PC-3 (cell line): ENCODE measurements at regions not wholly inside any gene's neighbourhood (a gene's known extent, or its start where the extent isn't known, plus 50 kb on each side); places are given as distances from the start of the nearest gene placed in this dataset.

Source experiments
- ATAC-seq: fragments of 200-7000 bp; cut with Tn5 transposase; 2 replicates; pipeline ENCODE4 v1.9.1; 2020; ENCODE audit warnings: mild to moderate bottlenecking, moderate library complexity
- BruUV-seq: library from RNA; stranded (reverse); fragments of 400-500 nt; replicated peaks from 2 replicates; lab custom pipeline; 2021; lab: Mats Ljungman, UMichigan
- CTCF ChIA-PET: fragments of 300-600 bp; sonication (Branson Sonifier 250); formaldehyde crosslinking; loops from one replicate; lab custom pipeline; 2022; ENCODE audit warnings: antibody characterized with exemption; lab: Charles Lee
- POLR2A ChIA-PET: fragments of 300-600 bp; sonication (Branson Sonifier 250); formaldehyde crosslinking; loops from one replicate; lab custom pipeline; 2022; ENCODE audit warnings: antibody characterized with exemption; ENCODE audit not compliant: unreplicated experiment; lab: Charles Lee
- DNase-seq: peaks from one replicate; pipeline ENCODE4 v3.0.0-alpha.2; 2015
- H2AFZ ChIP-seq: fragments of 300-600 bp; sonication (generic); 2 replicates; pipeline ENCODE4 v1.6.0; 2016; ENCODE audit warnings: antibody characterized with exemption, low read length
- H3F3A ChIP-seq: fragments of 300-600 bp; sonication (generic); one replicate; pipeline ENCODE4 v1.6.0; 2017; ENCODE audit warnings: antibody characterized with exemption, low read length, control low read depth, mild to moderate bottlenecking; ENCODE audit not compliant: unreplicated experiment
- H3K27ac ChIP-seq: fragments of 300-600 bp; sonication (generic); 2 replicates; pipeline ENCODE4 v1.5.1; 2016; ENCODE audit warnings: mild to moderate bottlenecking, low read length
- H3K27me3 ChIP-seq: fragments of 300-600 bp; sonication (generic); 2 replicates; pipeline ENCODE4 v1.6.1; 2016; ENCODE audit warnings: low read length, mixed read lengths
- H3K36me3 ChIP-seq: fragments of 300-600 bp; sonication (generic); 2 replicates; pipeline ENCODE4 v1.6.1; 2016; ENCODE audit warnings: low read depth, mixed run types, low read length, mixed read lengths
- H3K4me1 ChIP-seq: fragments of 300-600 bp; sonication (generic); 2 replicates; pipeline ENCODE4 v1.5.1; 2016; ENCODE audit warnings: low read length; ENCODE audit not compliant: insufficient read depth
- H3K4me2 ChIP-seq: fragments of 300-600 bp; sonication (generic); 2 replicates; pipeline ENCODE4 v1.6.0; 2016; ENCODE audit warnings: low read length
- H3K4me3 ChIP-seq: fragments of 300-600 bp; sonication (generic); 2 replicates; pipeline ENCODE4 v1.5.1; 2016; ENCODE audit warnings: mild to moderate bottlenecking, low read length, mixed read lengths
- H3K79me2 ChIP-seq: fragments of 300-600 bp; sonication (generic); 2 replicates; pipeline ENCODE4 v1.6.1; 2017; ENCODE audit warnings: low read length, mixed read lengths
- H3K9ac ChIP-seq: fragments of 300-600 bp; sonication (generic); 2 replicates; pipeline ENCODE4 v1.6.0; 2016; ENCODE audit warnings: mild to moderate bottlenecking, low read length
- H3K9me2 ChIP-seq: fragments of 300-600 bp; sonication (generic); replicated peaks from 2 replicates; pipeline ENCODE4 v1.6.1; 2016; ENCODE audit warnings: mixed run types, low read length, mixed read lengths
- H3K9me3 ChIP-seq: fragments of 300-600 bp; sonication (generic); 2 replicates; pipeline ENCODE4 v1.6.1; 2016; ENCODE audit warnings: low read length, mixed read lengths
- H4K20me1 ChIP-seq: fragments of 300-600 bp; sonication (generic); 2 replicates; pipeline ENCODE4 v1.6.1; 2016; ENCODE audit warnings: low read length, mixed read lengths
- CTCF ChIP-seq: fragments of 300-600 bp; sonication (generic); conservative IDR thresholded peaks from 2 replicates; pipeline ENCODE4 v1.5.1; 2017; ENCODE audit warnings: antibody characterized with exemption, low read depth, mild to moderate bottlenecking, low read length
- EZH2 ChIP-seq: fragments of 300-600 bp; sonication (generic); IDR thresholded peaks from one replicate; pipeline ENCODE4 v1.6.1; 2017; ENCODE audit warnings: antibody characterized with exemption, mild to moderate bottlenecking, low read length; ENCODE audit not compliant: unreplicated experiment
- EZH2phosphoT487 ChIP-seq: fragments of 300-600 bp; sonication (generic); IDR thresholded peaks from 2 replicates; pipeline ENCODE4 v1.6.1; 2018; ENCODE audit warnings: mild to moderate bottlenecking, antibody characterized with exemption, low read length, borderline replicate concordance
- intact Hi-C: fragments of 100-400 bp; cut with micrococcal nuclease; formaldehyde crosslinking; loops from 2 replicates; pipeline ENCODE4 v1.9.0; 2023

GRCh38 chr16:26658486-26658885 lies 408.2 kb upstream of the C16orf82 start:
- H3K27me3 ChIP-seq, result no peaks in the 10 kb centered on the region
- no peak overlapping the region for H3K9ac ChIP-seq
- no TSS peak for BruUV-seq
- no peaks in the 10 kb centered on the region for H4K20me1 ChIP-seq
- no peak overlapping the region for H3K4me2 ChIP-seq
- POLR2A ChIA-PET, result no interaction called here
- DNase-seq (no peak), ATAC-seq (no peak)
- no peaks in the 10 kb centered on the region for H3K36me3 ChIP-seq
- no peaks in the 10 kb centered on the region for H3K9me2 ChIP-seq
- CTCF ChIA-PET, result no interaction called here
- no peak overlapping the region for H2AFZ ChIP-seq
- no peak overlapping the region for H3K4me3 ChIP-seq
- no peak overlapping the region for H3K27ac ChIP-seq
- H3K9me3 ChIP-seq, result no peaks in the 10 kb centered on the region
- intact Hi-C loops, result no loop called here
- no peak for TF ChIP-seq EZH2phosphoT487
- no peak for TF ChIP-seq CTCF
- no peak for TF ChIP-seq EZH2
- H3K4me1 ChIP-seq, result no peaks in the 10 kb centered on the region
- H3F3A ChIP-seq, result no peaks in the 10 kb centered on the region
- H3K79me2 ChIP-seq, result no peaks in the 10 kb centered on the region

- H3K36me3 ChIP-seq, result no peaks in the 10 kb centered on the region
- no peaks in the 10 kb centered on the region for H3K9me3 ChIP-seq
- no peaks in the 10 kb centered on the region for H4K20me1 ChIP-seq
- H2AFZ ChIP-seq, result no peak overlapping the region
- no peak for DNase-seq
- no TSS peak for BruUV-seq
- ATAC-seq, result no peak
- POLR2A ChIA-PET, result no interaction called here
- no peak overlapping the region for H3K4me3 ChIP-seq
- intact Hi-C loops, result no loop called here
- no peaks in the 10 kb centered on the region for H3K79me2 ChIP-seq
- H3K9ac ChIP-seq, result no peak overlapping the region
- TF ChIP-seq CTCF (no peak), EZH2phosphoT487 (no peak), EZH2 (no peak)
- no peaks in the 10 kb centered on the region for H3K9me2 ChIP-seq
- no peaks in the 10 kb centered on the region for H3F3A ChIP-seq
- no peaks in the 10 kb centered on the region for H3K27me3 ChIP-seq
- no peak overlapping the region for H3K27ac ChIP-seq
- H3K4me2 ChIP-seq, result no peak overlapping the region
- CTCF ChIA-PET, result no interaction called here
- no peaks in the 10 kb centered on the region for H3K4me1 ChIP-seq
Measured at GRCh38 chr16:26658915-26659314, 407.8 kb upstream of the C16orf82 start.

- ChIA-PET CTCF (no interaction called here), POLR2A (no interaction called here)
- no TSS peak for BruUV-seq
- no peaks in the 10 kb centered on the region for H3K36me3 ChIP-seq
- DNase-seq, result no peak
- no peak overlapping the region for H3K4me3 ChIP-seq
- no peaks in the 10 kb centered on the region for H3K4me1 ChIP-seq
- no peaks in the 10 kb centered on the region for H4K20me1 ChIP-seq
- intact Hi-C loops, result no loop called here
- no peaks in the 10 kb centered on the region for H3K79me2 ChIP-seq
- H3K27ac ChIP-seq, result no peak overlapping the region
- H3F3A ChIP-seq, result no peaks in the 10 kb centered on the region
- H3K9me3 ChIP-seq, result no peaks in the 10 kb centered on the region
- no peaks in the 10 kb centered on the region for H3K9me2 ChIP-seq
- no peak overlapping the region for H2AFZ ChIP-seq
- no peak for ATAC-seq
- 0 out of 2 replicates have a peak, but pooled peaks cover 4% of the 10 kb centered on the region for H3K27me3 ChIP-seq
- no peak overlapping the region for H3K9ac ChIP-seq
- TF ChIP-seq CTCF, result no peak
- TF ChIP-seq EZH2phosphoT487, result no peak
- TF ChIP-seq EZH2, result no peak
- H3K4me2 ChIP-seq, result no peak overlapping the region
Measured at GRCh38 chr16:26664086-26664485, 402.6 kb upstream of the C16orf82 start.
